Neural cell (in vitro differentiated cells): ENCODE measurements at regions not wholly inside any gene's neighbourhood (a gene's known extent, or its start where the extent isn't known, plus 50 kb on each side); places are given as distances from the start of the nearest gene placed in this dataset.

Experiments
- H2AFZ ChIP-seq: fragments of 200-600, 300-800 bp; sonication (generic), shearing (Covaris generic); 2 replicates; pipeline ENCODE4 v1.6.0; 2014; ENCODE audit warnings: low read depth, mild to moderate bottlenecking, antibody characterized with exemption, low read length, moderate library complexity
- H3F3A ChIP-seq: fragments of 200-600 bp; shearing (Covaris generic); 2 replicates; pipeline ENCODE4 v1.6.1; 2016; ENCODE audit warnings: mild to moderate bottlenecking, moderate library complexity, mixed read lengths, antibody characterized with exemption, low read length; ENCODE audit not compliant: insufficient read depth, poor library complexity, severe bottlenecking
- H3K27ac ChIP-seq: fragments of 200-600, 300-800 bp; sonication (generic), shearing (Covaris generic); 2 replicates; pipeline ENCODE4 v1.5.1; 2014; ENCODE audit warnings: mild to moderate bottlenecking, low read length, moderate library complexity
- H3K27me3 ChIP-seq: fragments of 300-800, 200-600 bp; sonication (generic), shearing (Covaris generic); 2 replicates; pipeline ENCODE4 v1.6.0; 2014; ENCODE audit warnings: mild to moderate bottlenecking, low read depth, low read length, moderate library complexity; ENCODE audit not compliant: insufficient read depth
- H3K36me3 ChIP-seq: fragments of 300-800, 200-600 bp; sonication (generic), shearing (Covaris generic); 2 replicates; pipeline ENCODE4 v1.5.1; 2014; ENCODE audit warnings: mild to moderate bottlenecking, antibody characterized with exemption, low read length, moderate library complexity; ENCODE audit not compliant: insufficient read depth
- H3K4me2 ChIP-seq: fragments of 300-800, 200-600 bp; sonication (generic), shearing (Covaris generic); 2 replicates; pipeline ENCODE4 v1.6.0; 2014; ENCODE audit warnings: mild to moderate bottlenecking, low read length
- H3K4me3 ChIP-seq: fragments of 300-800, 200-600 bp; sonication (generic), shearing (Covaris generic); 2 replicates; pipeline ENCODE4 v1.5.1; 2014; ENCODE audit warnings: mild to moderate bottlenecking, low read length, moderate library complexity
- H3K79me2 ChIP-seq: fragments of 200-600 bp; shearing (Covaris generic); replicated peaks from 2 replicates; pipeline ENCODE4 v1.6.0; 2014; ENCODE audit warnings: mild to moderate bottlenecking, low read length, moderate library complexity; ENCODE audit not compliant: insufficient read depth
- H3K9ac ChIP-seq: fragments of 300-800, 200-600 bp; sonication (generic), shearing (Covaris generic); 2 replicates; pipeline ENCODE4 v1.6.1; 2016; ENCODE audit warnings: mild to moderate bottlenecking, low read length, mixed read lengths
- H3K9me2 ChIP-seq: fragments of 200-600 bp; shearing (Covaris generic); 2 replicates; pipeline ENCODE4 v1.6.1; 2016; ENCODE audit warnings: mild to moderate bottlenecking, low read length, mixed read lengths; ENCODE audit not compliant: insufficient read depth
- H3K9me3 ChIP-seq: fragments of 200-600, 300-800 bp; sonication (generic), shearing (Covaris generic); 2 replicates; pipeline ENCODE4 v1.6.1; 2016; ENCODE audit warnings: mild to moderate bottlenecking, mixed run types, low read length, moderate library complexity, mixed read lengths
- H4K20me1 ChIP-seq: fragments of 200-600 bp; shearing (Covaris generic); 2 replicates; pipeline ENCODE4 v1.6.1; 2016; ENCODE audit warnings: mild to moderate bottlenecking, mixed run types; ENCODE audit not compliant: insufficient read depth
- CTCF ChIP-seq: fragments of 450-650 bp; IDR thresholded peaks from 2 replicates; pipeline ENCODE4 v1.5.1; 2014; ENCODE audit warnings: antibody characterized with exemption, mild to moderate bottlenecking, moderate library complexity; ENCODE audit not compliant: poor library complexity, severe bottlenecking
- EP300 ChIP-seq: fragments of 450-650 bp; conservative IDR thresholded peaks from 2 replicates; pipeline ENCODE4 v1.6.1; 2014; ENCODE audit warnings: antibody characterized with exemption, mild to moderate bottlenecking, moderate library complexity; ENCODE audit not compliant: poor library complexity, severe bottlenecking
- EZH2 ChIP-seq: fragments of 200-600, 300-800 bp; shearing (Covaris generic), sonication (generic); IDR thresholded peaks from 2 replicates; pipeline ENCODE4 v1.6.1; 2014; ENCODE audit warnings: antibody characterized with exemption, low read length, borderline replicate concordance, mild to moderate bottlenecking; ENCODE audit not compliant: insufficient read depth, poor library complexity, severe bottlenecking
- MXI1 ChIP-seq: fragments of 450-650 bp; conservative IDR thresholded peaks from 2 replicates; pipeline ENCODE4 v1.6.1; 2014; ENCODE audit warnings: antibody characterized with exemption, mild to moderate bottlenecking; ENCODE audit not compliant: poor library complexity, severe bottlenecking
- POLR2AphosphoS5 ChIP-seq: IDR thresholded peaks from 2 replicates; pipeline ENCODE4 v1.6.1; 2012
- RAD21 ChIP-seq: fragments of 450-650 bp; conservative IDR thresholded peaks from 2 replicates; pipeline ENCODE4 v1.6.1; 2014; ENCODE audit warnings: antibody characterized with exemption, mild to moderate bottlenecking, moderate library complexity
- SMC3 ChIP-seq: fragments of 450-650 bp; conservative IDR thresholded peaks from 2 replicates; pipeline ENCODE4 v1.6.1; 2014; ENCODE audit warnings: antibody characterized with exemption, mild to moderate bottlenecking, moderate library complexity; ENCODE audit not compliant: poor library complexity
- TAF1 ChIP-seq: IDR thresholded peaks from 2 replicates; pipeline ENCODE4 v1.6.1; 2012; ENCODE audit warnings: low read depth
- TF ChIP-seq, protein P1 (sequence below): IDR thresholded peaks from 2 replicates; pipeline ENCODE4 v1.6.1; 2012; ENCODE audit warnings: borderline replicate concordance

DNA sequence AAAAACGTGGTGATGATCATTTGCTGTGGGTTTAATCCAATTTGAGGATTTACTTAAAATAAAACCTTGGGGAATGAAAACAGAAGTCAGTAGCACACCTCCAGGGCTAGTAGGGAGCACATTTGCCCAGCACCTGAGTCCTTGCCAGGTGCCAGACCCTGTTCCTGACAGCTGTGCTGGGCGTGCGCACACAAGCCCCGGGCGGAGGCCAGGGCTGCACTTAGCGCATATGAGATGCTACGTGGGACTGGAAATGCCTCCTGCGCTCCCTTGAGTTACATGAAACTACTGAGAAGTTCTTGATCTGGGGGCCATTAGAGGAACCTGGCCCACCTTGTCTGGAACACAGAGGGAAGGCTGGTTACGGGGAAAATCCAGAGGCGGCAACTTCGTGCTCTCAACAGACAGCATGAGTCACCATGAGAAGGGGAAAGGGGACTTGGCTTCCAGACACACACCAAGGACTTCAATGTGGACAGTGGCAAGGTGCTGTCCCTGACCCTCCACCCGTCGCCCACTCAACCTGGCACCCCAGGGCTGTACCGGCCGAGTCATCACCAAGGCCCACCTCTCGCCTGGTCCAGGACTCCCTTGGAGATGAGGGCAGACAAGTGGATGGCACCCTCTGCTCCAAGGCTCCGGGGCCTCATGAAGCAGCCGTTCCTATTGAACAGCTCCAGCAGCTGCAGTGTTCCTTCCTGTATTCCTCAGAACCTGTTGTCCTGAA, 1468.6 kb downstream of the BRD1 start:
- no peaks in the 10 kb centered on the region for H3F3A ChIP-seq
- TF ChIP-seq EZH2 (no peak), POLR2AphosphoS5 (no peak), MXI1 (no peak), TAF1 (no peak), EP300 (no peak), SMC3 (no peak), RAD21 (no peak), CTCF (no peak)
- TF ChIP-seq, protein P1, sequence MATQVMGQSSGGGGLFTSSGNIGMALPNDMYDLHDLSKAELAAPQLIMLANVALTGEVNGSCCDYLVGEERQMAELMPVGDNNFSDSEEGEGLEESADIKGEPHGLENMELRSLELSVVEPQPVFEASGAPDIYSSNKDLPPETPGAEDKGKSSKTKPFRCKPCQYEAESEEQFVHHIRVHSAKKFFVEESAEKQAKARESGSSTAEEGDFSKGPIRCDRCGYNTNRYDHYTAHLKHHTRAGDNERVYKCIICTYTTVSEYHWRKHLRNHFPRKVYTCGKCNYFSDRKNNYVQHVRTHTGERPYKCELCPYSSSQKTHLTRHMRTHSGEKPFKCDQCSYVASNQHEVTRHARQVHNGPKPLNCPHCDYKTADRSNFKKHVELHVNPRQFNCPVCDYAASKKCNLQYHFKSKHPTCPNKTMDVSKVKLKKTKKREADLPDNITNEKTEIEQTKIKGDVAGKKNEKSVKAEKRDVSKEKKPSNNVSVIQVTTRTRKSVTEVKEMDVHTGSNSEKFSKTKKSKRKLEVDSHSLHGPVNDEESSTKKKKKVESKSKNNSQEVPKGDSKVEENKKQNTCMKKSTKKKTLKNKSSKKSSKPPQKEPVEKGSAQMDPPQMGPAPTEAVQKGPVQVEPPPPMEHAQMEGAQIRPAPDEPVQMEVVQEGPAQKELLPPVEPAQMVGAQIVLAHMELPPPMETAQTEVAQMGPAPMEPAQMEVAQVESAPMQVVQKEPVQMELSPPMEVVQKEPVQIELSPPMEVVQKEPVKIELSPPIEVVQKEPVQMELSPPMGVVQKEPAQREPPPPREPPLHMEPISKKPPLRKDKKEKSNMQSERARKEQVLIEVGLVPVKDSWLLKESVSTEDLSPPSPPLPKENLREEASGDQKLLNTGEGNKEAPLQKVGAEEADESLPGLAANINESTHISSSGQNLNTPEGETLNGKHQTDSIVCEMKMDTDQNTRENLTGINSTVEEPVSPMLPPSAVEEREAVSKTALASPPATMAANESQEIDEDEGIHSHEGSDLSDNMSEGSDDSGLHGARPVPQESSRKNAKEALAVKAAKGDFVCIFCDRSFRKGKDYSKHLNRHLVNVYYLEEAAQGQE = no peak
- H3K9me2 ChIP-seq = no peaks in the 10 kb centered on the region
- H4K20me1 ChIP-seq = no peaks in the 10 kb centered on the region
- no peak overlapping the region for H3K27ac ChIP-seq
- H3K4me2 ChIP-seq = no peak overlapping the region
- H3K9ac ChIP-seq = no peak overlapping the region
- H3K4me3 ChIP-seq = no peak overlapping the region
- no peak overlapping the region for H2AFZ ChIP-seq
- no peaks in the 10 kb centered on the region for H3K79me2 ChIP-seq
- H3K9me3 ChIP-seq = no peaks in the 10 kb centered on the region
- no peaks in the 10 kb centered on the region for H3K27me3 ChIP-seq
- no peaks in the 10 kb centered on the region for H3K36me3 ChIP-seq

DNA sequence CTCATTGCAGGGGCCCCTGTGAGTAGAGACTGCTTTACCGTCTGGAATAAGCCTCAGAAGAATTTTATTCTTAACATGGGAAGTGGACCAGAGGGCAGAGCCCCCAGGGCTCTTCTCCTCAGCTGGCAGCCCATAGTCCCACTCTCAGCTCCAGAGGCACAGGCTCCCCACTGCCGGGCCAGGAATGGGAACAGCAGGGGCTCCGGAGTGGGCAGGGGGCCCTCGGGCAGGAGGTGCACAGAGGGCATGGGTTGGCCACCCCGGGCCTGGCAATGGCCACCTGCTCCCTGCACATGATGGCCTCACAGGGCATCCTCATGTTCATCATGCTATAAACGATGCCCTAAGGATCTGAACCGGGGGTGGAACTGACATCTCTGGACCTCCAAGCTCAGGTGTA, 1469.7 kb downstream of the BRD1 start:
- no peak overlapping the region for H2AFZ ChIP-seq
- H3K4me2 ChIP-seq = no peak overlapping the region
- TF ChIP-seq POLR2AphosphoS5 (no peak), SMC3 (no peak), MXI1 (no peak), TAF1 (no peak), RAD21 (no peak), EP300 (no peak), EZH2 (no peak), CTCF (no peak)
- TF ChIP-seq, protein P1 = no peak
- no peaks in the 10 kb centered on the region for H3K79me2 ChIP-seq
- H3K27me3 ChIP-seq = no peaks in the 10 kb centered on the region
- H3K9me2 ChIP-seq = no peaks in the 10 kb centered on the region
- H3K4me3 ChIP-seq = no peak overlapping the region
- no peaks in the 10 kb centered on the region for H4K20me1 ChIP-seq
- H3F3A ChIP-seq = no peaks in the 10 kb centered on the region
- H3K9ac ChIP-seq = no peak overlapping the region
- H3K36me3 ChIP-seq = no peaks in the 10 kb centered on the region
- no peak overlapping the region for H3K27ac ChIP-seq
- no peaks in the 10 kb centered on the region for H3K9me3 ChIP-seq
